ENCODE measurements at regions not wholly inside any gene's neighbourhood (a gene's known extent, or its start where the extent isn't known, plus 50 kb on each side); places are given as distances from the start of the nearest gene placed in this dataset.

DNA sequence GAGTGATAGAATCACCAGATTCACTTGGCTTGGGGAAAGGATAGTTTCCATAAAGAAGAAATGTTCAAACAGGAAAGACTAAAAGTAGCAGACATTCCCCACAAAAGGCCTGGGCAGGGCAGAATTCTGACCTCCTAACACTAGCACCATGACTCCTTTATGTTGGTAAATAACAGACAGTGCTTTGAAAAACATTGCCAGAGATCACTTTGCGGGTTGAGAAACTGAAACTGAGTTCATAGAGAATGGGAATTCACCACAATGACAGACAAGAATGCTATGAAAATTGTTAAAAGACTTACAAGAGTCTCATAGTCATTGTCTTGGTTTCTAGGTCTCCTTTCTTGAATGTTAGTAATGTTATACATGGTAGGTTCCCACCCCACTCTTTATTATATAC lies 172.5 kb upstream of the GLRA1 start:
- no peak overlapping the region for H3K27ac ChIP-seq
- H3K27me3 ChIP-seq (replicated peaks; ENCODE audit: insufficient read depth): no peaks in the 10 kb centered on the region
- 72% methylated on average over 1 of the region's 1 CpG for WGBS
- no peak overlapping the region for H3K4me3 ChIP-seq
- H3K36me3 ChIP-seq: no peaks in the 10 kb centered on the region
- no peak for DNase-seq (ENCODE audit: low spot score)
- no peaks in the 10 kb centered on the region for H3K4me1 ChIP-seq (replicated peaks)
- intact Hi-C loops (cut with DNase I): no loop called here
- no peaks in the 10 kb centered on the region for H3K9me3 ChIP-seq
- TF ChIP-seq POLR2AphosphoS5 (IDR thresholded peaks at IDR 0.05): no peak
- TF ChIP-seq, protein P1, sequence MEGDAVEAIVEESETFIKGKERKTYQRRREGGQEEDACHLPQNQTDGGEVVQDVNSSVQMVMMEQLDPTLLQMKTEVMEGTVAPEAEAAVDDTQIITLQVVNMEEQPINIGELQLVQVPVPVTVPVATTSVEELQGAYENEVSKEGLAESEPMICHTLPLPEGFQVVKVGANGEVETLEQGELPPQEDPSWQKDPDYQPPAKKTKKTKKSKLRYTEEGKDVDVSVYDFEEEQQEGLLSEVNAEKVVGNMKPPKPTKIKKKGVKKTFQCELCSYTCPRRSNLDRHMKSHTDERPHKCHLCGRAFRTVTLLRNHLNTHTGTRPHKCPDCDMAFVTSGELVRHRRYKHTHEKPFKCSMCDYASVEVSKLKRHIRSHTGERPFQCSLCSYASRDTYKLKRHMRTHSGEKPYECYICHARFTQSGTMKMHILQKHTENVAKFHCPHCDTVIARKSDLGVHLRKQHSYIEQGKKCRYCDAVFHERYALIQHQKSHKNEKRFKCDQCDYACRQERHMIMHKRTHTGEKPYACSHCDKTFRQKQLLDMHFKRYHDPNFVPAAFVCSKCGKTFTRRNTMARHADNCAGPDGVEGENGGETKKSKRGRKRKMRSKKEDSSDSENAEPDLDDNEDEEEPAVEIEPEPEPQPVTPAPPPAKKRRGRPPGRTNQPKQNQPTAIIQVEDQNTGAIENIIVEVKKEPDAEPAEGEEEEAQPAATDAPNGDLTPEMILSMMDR (IDR thresholded peaks at IDR 0.05): no peak

DNA sequence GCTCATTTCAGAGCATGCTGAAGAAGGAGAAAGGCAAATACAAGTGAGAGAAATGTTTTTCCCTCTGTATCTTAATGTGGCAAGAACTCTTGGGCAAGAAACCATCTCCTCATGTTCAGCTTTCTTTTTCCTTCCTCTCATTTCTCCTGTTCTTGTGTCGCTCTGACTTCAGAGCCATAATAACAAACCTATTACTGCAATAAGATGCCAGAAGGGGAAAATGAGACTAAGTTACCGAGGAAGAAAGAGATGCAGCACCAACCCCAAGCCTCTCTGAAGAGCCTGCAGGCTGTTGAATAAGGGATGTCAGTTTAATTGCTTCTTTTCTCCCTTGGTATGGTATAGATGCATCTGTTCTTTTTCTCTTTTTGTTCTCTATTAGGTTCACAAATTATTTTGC lies 170.1 kb upstream of the GLRA1 start:
- WGBS: 16% methylated on average over 2 of the region's 2 CpGs
- H3K27me3 ChIP-seq (replicated peaks; ENCODE audit: insufficient read depth): no peaks in the 10 kb centered on the region
- DNase-seq (ENCODE audit: low spot score): no peak
- TF ChIP-seq, protein P1 (IDR thresholded peaks at IDR 0.05): no peak
- TF ChIP-seq POLR2AphosphoS5 (IDR thresholded peaks at IDR 0.05) (no peak), POLR2A (IDR thresholded peaks at IDR 0.05) (no peak)
- no peak overlapping the region for H3K27ac ChIP-seq
- H3K36me3 ChIP-seq: no peaks in the 10 kb centered on the region
- no peak overlapping the region for H3K4me3 ChIP-seq
- intact Hi-C loops (cut with DNase I): no loop called here
- H3K9me3 ChIP-seq: no peaks in the 10 kb centered on the region
- no peaks in the 10 kb centered on the region for H3K4me1 ChIP-seq (replicated peaks)

DNA sequence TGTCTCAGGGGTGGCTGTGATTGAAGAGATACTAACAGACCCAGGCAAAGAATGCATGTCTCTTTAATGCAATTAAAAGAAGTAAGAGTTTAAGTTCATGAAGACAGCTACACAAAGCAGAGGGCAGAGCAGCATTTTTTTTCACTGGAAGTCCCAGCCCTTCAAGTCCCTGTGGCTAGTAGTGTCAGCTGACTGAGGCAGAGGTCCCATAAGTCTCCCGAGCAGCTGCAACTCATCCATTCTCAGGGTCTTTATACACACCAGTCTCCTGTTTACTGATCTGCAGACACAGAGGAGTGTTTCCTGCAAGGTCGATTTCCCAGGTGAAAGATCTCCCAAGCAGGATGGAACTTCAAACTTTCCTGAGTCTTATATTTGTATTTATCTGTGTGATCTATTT lies 169.4 kb upstream of the GLRA1 start:
- no peaks in the 10 kb centered on the region for H3K9me3 ChIP-seq
- no peak overlapping the region for H3K27ac ChIP-seq
- H3K36me3 ChIP-seq: no peaks in the 10 kb centered on the region
- no peak for DNase-seq (ENCODE audit: low spot score)
- no peaks in the 10 kb centered on the region for H3K4me1 ChIP-seq (replicated peaks)
- intact Hi-C loops (cut with DNase I): no loop called here
- H3K27me3 ChIP-seq (replicated peaks; ENCODE audit: insufficient read depth): no peaks in the 10 kb centered on the region
- no peak overlapping the region for H3K4me3 ChIP-seq
- 22% methylated on average over 2 of the region's 2 CpGs for WGBS
- no peak for TF ChIP-seq POLR2A (IDR thresholded peaks at IDR 0.05)
- TF ChIP-seq, protein P1 (IDR thresholded peaks at IDR 0.05): no peak
- no peak for TF ChIP-seq POLR2AphosphoS5 (IDR thresholded peaks at IDR 0.05)

DNA sequence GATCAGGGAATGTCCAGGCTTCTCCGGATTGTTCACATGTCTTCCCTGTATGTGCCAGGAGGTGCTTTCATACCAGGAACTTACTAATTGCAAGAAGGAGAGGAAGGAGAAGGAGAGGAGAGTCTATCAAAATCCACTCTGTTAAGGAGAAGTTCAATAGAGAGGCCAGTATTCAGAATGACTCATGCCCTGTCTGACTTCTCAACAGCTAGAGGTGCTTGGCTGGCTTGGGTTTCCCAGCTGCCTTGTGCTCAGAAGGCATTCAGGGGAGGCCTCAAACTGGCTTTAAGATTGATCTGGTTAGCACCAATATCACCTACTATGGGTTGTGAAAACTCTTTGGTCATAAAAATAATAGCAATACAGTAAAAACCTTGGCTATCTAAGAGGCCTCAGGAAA lies 167.9 kb upstream of the GLRA1 start:
- no peaks in the 10 kb centered on the region for H3K36me3 ChIP-seq
- TF ChIP-seq, protein P1 (IDR thresholded peaks at IDR 0.05): no peak
- TF ChIP-seq POLR2AphosphoS5 (IDR thresholded peaks at IDR 0.05) (no peak), POLR2A (IDR thresholded peaks at IDR 0.05) (no peak)
- DNase-seq (ENCODE audit: low spot score): no peak
- H3K27ac ChIP-seq: no peak overlapping the region
- intact Hi-C loops (cut with DNase I): no loop called here
- no peaks in the 10 kb centered on the region for H3K9me3 ChIP-seq
- no peak overlapping the region for H3K4me3 ChIP-seq
- H3K4me1 ChIP-seq (replicated peaks): no peaks in the 10 kb centered on the region
- WGBS: 92% methylated on average over 1 of the region's 1 CpG
- no peaks in the 10 kb centered on the region for H3K27me3 ChIP-seq (replicated peaks; ENCODE audit: insufficient read depth)

DNA sequence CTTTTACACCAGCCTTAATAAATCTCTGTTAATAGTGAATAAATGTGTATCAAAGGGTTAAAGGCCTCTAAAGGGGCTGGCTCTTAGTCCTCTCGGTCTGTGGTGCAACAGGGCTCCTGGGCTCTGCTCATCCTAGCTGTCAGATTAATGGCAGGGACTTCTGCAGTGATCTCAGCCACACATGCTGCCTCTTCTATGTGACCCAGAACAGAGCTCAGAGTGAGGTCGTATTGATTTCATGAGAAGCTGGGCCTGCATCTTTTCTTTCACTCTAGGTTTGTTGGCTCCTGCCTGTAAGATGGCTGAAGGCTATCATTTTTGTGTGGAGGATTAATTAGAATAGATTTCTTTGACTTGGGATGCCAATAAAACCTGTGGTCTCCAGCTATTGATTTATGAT lies 165.0 kb upstream of the GLRA1 start:
- Histone ChIP-seq H3K9me3 (no peaks in the 10 kb centered on the region), H3K27ac (no peak overlapping the region), H3K36me3 (no peaks in the 10 kb centered on the region), H3K4me3 (no peak overlapping the region), H3K27me3 (replicated peaks; ENCODE audit: insufficient read depth) (no peaks in the 10 kb centered on the region), H3K4me1 (replicated peaks) (no peaks in the 10 kb centered on the region)
- WGBS: 62% methylated on average over 2 of the region's 2 CpGs
- no peak for DNase-seq (ENCODE audit: low spot score)
- TF ChIP-seq, protein P1 (IDR thresholded peaks at IDR 0.05): no peak
- TF ChIP-seq POLR2A (IDR thresholded peaks at IDR 0.05) (no peak), POLR2AphosphoS5 (IDR thresholded peaks at IDR 0.05) (no peak)
- intact Hi-C loops (cut with DNase I): no loop called here
